Prostate gland (tissue), 2 donors: ENCODE measurements at regions not wholly inside any gene's neighbourhood (a gene's known extent, or its start where the extent isn't known, plus 50 kb on each side); places are given as distances from the start of the nearest gene placed in this dataset.

Experiments used
- CTCF ChIP-seq, 4 experiments: fragments of 200-600 bp in 2 of 4; fragments of 450-650 bp in 2 of 4; sonication (generic) in 2 of 4; IDR thresholded peaks; 1 replicate in 3 of 4; 2 replicates in 1 of 4; pipeline ENCODE4 v1.5.1; 2016 to 2019; ENCODE audit warnings: antibody characterized with exemption in 4 of 4, mild to moderate bottlenecking in 2 of 4, moderate library complexity in 2 of 4
- POLR2A ChIP-seq: fragments of 450-650 bp; IDR thresholded peaks from one replicate; pipeline ENCODE4 v1.6.1; 2016; ENCODE audit warnings: antibody characterized with exemption, mild to moderate bottlenecking

GRCh38 chr4:124330045-124330444 is 382.5 kb downstream of the ANKRD50 start:
- TF ChIP-seq CTCF (IDR thresholded peaks at IDR 0.05) (no peak), POLR2A (no peak)
